CD4-positive, alpha-beta T cell treated with Interleukin-2 at 100 ng/mL for 4 hours (primary cell): ENCODE measurements at regions not wholly inside any gene's neighbourhood (a gene's known extent, or its start where the extent isn't known, plus 50 kb on each side); places are given as distances from the start of the nearest gene placed in this dataset.
"Not testable (repeated sequence)": the region's sequence is repeated elsewhere in the genome, so short reads cannot be mapped to it uniquely, and the experiment has no call there.

ENCODE experiments used
- DNase-seq: peaks from one replicate; pipeline ENCODE4 v3.0.0-alpha.2; 2020; ENCODE audit warnings: low spot score

DNA sequence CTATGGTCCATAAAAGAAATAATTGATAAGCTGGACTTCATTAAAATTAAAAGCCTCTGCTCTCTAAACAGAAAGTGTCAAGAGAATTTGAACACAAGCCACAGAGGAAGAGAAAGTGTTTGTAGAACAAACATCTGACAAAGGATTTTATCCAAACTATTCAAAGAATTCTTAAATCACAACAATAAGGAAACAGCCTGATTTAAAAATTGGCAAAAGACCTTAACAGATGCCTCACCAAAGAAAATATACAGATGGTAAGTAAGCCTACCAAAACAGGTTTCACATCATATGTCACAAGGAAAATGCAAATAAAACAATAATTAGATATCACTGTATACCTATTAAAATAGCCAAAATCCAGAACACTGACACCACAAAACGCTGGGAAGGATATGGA lies 612.0 kb downstream of the TTLL7 start:
- not testable (repeated sequence) for DNase-seq

DNA sequence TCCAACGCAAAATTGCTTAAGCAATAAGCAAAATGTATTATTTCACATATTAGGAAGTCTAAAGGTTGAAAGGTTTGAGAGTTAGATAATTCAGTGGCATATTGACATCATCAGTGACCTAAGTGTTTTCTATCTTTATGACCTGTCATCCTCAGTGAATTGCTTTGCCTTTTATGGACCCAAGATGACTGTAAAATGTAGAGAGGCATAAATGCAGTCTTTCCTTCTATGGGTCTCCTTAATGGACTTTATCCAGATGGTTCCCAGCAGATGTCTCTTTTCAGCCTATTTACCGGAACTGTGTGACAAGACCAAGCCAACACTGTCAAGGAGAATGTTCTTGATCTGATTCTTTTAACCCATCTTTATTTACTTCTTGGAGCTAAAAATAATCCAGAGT lies 615.8 kb downstream of the TTLL7 start:
- not testable (repeated sequence) for DNase-seq

GRCh38 chr1:83373018-83373417 lies 625.9 kb downstream of the TTLL7 start:
- DNase-seq = not testable (repeated sequence)

DNA sequence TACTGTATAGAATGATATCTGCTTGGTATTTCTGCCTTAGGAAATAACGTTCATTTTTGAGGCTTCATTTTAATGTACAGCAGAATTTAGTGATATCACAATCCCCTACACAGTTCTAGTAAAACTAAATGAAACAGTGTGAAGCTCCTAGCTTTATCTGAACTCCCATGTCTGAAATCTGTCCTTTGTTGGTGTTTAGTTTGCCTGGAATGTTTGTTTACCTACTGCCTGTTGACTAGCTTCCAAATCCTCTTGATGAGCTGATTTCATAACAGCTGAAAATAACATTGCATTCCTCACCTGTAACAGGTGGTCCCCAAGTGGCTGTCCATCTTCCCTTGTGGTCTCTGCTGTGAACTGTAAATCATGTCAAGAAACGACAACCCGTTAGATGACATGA lies 629.1 kb downstream of the TTLL7 start:
- DNase-seq = not testable (repeated sequence)

- DNase-seq = not testable (repeated sequence)
Observed at GRCh38 chr1:83365320-83365719, 633.6 kb downstream of the TTLL7 start.

GRCh38 chr1:83345375-83345774 lies 653.6 kb downstream of the TTLL7 start:
- not testable (repeated sequence) for DNase-seq

GRCh38 chr1:83343767-83344166 lies 655.2 kb downstream of the TTLL7 start:
- DNase-seq = not testable (repeated sequence)

GRCh38 chr1:83342995-83343394 lies 655.9 kb downstream of the TTLL7 start:
- DNase-seq = not testable (repeated sequence)

DNA sequence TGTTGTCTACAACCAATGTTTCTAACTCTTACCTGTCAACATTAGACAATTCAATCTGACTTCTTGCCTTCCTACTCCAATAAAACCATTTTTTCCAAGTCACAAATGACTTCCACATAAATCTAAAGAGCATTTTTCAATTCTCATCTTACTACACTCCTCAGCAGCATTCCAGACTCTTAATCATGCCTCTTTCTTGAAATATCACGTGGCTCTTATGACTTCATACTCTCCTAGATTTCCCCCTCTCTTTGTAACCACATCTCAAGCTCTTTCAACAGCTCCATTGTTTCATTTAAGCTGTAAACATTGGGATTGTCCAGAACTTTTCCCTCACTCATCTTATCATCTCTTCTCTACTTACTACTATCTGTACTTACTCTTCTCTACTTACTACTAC lies 666.6 kb downstream of the TTLL7 start:
- not testable (repeated sequence) for DNase-seq

DNA sequence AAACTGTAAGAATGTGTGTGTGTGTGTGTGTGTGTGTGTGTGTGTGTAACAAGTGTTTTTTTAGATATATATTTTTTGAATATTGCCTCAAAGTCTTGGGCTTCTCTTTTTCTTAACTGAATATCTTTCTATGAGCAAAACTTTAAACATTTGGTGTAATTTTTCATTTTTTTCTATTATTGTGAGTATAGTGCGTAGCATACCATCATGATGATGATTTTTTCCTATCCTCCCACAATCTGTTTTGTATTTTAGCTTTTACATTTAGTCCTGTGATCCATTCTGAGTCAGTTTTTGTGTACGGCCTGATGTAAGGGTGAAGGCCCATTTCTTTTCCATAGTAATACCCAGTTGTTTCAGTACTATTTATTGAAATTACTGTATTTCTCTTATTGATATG lies 680.6 kb downstream of the TTLL7 start:
- DNase-seq = no peak

DNA sequence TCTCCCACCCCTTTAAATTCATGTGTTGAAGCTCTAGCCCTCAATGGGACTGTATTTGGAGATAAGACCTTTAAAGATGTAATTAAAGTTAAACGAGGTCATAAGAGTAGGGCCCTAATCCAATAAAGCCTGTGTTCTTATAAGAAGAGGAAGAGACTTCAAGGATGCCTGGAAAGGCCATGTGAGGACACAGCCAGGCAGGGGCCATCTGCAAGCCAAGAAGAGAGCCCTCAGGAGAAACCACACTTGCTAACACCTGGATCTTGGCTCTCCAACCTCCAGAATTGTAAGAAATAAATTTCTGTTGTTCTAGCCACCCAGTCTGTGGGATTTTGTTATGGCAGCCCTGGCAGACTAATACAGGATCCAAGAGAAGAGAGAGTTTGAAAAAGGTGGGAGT lies 683.5 kb downstream of the TTLL7 start:
- not testable (repeated sequence) for DNase-seq

DNA sequence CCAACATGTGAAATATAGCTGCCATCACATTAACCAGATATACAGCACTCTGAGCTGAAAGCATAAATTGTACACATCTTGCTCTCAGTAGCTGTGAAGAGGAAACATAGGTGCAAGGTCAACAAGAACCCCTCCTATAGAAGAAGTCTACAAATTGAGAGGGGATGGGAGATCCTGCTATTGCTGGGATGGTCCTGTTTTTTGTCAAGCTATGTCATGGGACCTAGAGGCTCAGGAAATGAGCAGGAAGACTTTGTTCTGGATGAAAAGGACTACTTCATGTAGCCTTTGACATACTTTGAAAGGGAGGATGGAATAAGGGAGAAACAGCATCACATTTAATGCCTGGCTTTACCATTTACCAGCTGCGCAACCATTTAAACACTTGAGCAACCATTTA lies 688.8 kb downstream of the TTLL7 start:
- not testable (repeated sequence) for DNase-seq

- not testable (repeated sequence) for DNase-seq
Observed at GRCh38 chr1:83309035-83309434, 689.9 kb downstream of the TTLL7 start.

DNA sequence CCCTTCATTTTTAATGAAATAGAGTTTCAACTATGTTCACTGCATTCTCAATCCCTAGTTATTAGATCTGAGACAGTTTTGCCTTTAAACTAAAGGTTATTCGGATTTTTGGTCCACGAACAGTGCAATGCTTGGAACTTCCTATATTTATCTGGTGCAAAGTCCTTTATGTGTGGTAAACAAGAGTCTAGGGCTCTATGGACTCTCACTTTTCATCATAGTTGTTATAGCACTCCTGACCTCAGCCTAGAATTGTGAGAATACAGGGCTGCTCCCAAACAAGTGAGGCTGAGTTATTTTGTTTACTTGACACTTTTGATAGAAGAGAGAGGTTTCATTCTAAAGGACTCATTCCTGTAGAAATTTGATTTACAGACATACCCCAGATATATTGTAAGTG lies 692.1 kb downstream of the TTLL7 start:
- not testable (repeated sequence) for DNase-seq

GRCh38 chr1:83295594-83295993 lies 703.3 kb downstream of the TTLL7 start:
- DNase-seq = not testable (repeated sequence)

DNA sequence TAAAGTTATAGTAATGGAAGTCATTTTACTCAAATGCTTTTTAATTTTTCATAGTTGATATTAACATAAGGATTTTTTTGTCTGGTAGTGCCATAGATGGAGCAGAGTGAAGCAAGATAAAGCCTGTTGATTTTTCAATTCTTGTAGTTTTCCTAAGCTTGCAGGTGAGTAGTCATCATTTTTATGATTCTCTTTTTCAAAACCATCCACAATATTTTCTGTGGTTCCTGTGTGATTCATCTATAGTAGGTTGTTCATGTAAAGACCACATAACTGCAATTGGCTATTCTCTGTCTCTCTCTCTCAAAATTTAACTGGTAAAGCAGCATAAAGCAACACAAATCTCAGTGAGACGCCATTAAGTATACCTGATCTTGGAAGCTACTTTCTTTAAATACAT lies 711.5 kb downstream of the TTLL7 start:
- DNase-seq = not testable (repeated sequence)

GRCh38 chr1:83274656-83275055 lies 724.3 kb downstream of the TTLL7 start:
- DNase-seq = not testable (repeated sequence)

GRCh38 chr1:83272484-83272883 lies 726.4 kb downstream of the TTLL7 start:
- DNase-seq = not testable (repeated sequence)

DNA sequence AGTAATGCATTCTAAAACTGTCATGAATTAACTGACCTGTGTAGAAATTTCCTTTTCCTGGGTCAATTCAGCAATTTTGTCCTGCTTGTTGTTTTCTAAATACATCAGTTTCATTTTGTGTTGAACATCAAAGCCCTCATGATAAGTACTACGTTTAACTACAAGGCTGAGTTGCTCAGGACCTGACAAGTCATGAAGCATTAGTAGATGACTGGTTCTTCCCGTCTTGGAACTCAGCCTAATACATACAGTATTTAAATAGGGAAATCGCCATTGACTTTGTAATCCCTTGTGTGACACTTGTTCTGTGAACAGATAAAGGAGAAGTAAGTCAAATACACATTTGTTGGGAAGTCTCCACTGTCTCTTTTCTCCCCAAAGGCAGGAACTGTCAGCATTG lies 727.1 kb downstream of the TTLL7 start:
- DNase-seq = not testable (repeated sequence)

GRCh38 chr1:83270801-83271200 lies 728.1 kb downstream of the TTLL7 start:
- DNase-seq = not testable (repeated sequence)

- not testable (repeated sequence) for DNase-seq
Observed at GRCh38 chr1:83263808-83264207, 735.1 kb downstream of the TTLL7 start.

DNA sequence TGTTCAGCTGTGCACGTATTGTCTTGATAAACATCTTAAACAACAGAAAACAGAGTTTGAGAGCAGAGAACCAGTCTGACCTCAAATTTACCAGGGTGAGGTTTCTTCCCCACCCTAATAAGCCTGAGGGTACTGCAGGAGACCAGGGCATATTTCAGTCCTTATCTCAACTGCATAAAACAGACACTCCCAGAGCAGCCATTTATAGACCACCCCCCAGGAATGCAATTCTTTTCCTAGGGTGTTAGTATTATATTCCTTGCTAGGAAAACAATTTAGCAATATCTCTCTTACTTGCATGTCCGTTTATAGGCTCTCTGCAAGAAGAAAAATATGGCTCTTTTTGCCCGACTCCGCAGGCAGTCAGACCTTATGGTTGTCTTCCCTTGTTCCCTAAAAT lies 747.2 kb downstream of the TTLL7 start:
- DNase-seq = not testable (repeated sequence)

DNA sequence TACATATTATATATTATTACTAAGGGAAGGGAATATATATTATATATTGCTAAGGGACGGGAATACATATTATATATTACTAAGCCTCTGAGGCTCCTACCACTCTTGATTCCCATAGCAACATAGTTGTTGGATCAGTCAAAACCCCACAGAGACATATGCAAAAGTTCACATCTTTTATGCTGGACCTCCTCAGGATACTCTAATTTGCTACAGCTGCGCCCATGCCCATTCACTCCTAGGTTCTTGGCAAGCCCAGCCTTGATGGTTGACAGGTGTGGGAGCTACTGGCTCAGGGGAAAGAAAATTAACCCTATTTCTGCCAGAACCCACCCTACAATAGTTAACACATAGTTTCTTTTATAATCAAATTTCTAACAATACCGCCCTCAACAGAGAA lies 752.2 kb downstream of the TTLL7 start:
- not testable (repeated sequence) for DNase-seq

- DNase-seq = not testable (repeated sequence)
Observed at GRCh38 chr1:83244832-83245231, 754.1 kb downstream of the TTLL7 start.

- not testable (repeated sequence) for DNase-seq
Observed at GRCh38 chr1:83239568-83239967, 759.4 kb downstream of the TTLL7 start.
